A549 (cell line): ENCODE measurements at regions not wholly inside any gene's neighbourhood (a gene's known extent, or its start where the extent isn't known, plus 50 kb on each side); places are given as distances from the start of the nearest gene placed in this dataset.
A peak's percentile ranks its signal among the peaks of the same experiment; 100 is the strongest.

Experiments used
- ATAC-seq, 2 experiments: fragments of 200-7000 bp in 1 of 2; fragments of >200 bp in 1 of 2; cut with Nextera tagmentation in 1 of 2; cut with Tn5 transposase in 1 of 2; 3 replicates each; pipeline versions ENCODE4 v1.8.0 to v1.9.1; 2018 to 2020; ENCODE audit warnings: mild to moderate bottlenecking in 1 of 2, moderate library complexity in 1 of 2
- CTCF ChIA-PET: fragments of 300-600 bp; sonication (Branson Sonifier 250); formaldehyde crosslinking; extraction: SDS; loops from one replicate; lab custom pipeline; 2021; ENCODE audit warnings: antibody characterized with exemption, inconsistent platforms; lab: Yijun Ruan, JAX
- POLR2A ChIA-PET: fragments of 350-600 bp; formaldehyde crosslinking; extraction: SDS; loops from one replicate; lab custom pipeline; 2021; ENCODE audit warnings: antibody characterized with exemption, inconsistent platforms; lab: Yijun Ruan, JAX
- DNase-seq, 2 experiments: peaks; one replicate each; pipeline versions ENCODE4 v3.0.0 to v3.0.0-alpha.2; 2011 to 2016; ENCODE audit warnings: low read depth in 1 of 2, low spot score in 1 of 2
- FAIRE-seq: peaks from 2 replicates; lab custom pipeline; 2011; peaks lifted over from hg19 to GRCh38; lab: Jason Lieb, UNC
- H3K27ac ChIP-seq, 2 experiments: fragments of >200 bp; sonication (Bioruptor Twin); formaldehyde crosslinking; 3 replicates each; pipeline ENCODE4 v1.5.1; 2016 to 2017
- H3K4me1 ChIP-seq: fragments of >200 bp; sonication (Bioruptor Twin); formaldehyde crosslinking; 3 replicates; pipeline ENCODE4 v1.6.1; 2016
- H3K4me2 ChIP-seq: fragments of >200 bp; sonication (Bioruptor Twin); formaldehyde crosslinking; 3 replicates; pipeline ENCODE4 v1.6.1; 2016
- H3K4me3 ChIP-seq: fragments of >200 bp; sonication (Bioruptor Twin); formaldehyde crosslinking; 3 replicates; pipeline ENCODE4 v1.5.1; 2016
- H3K9me3 ChIP-seq: fragments of >200 bp; sonication (Bioruptor Twin); formaldehyde crosslinking; 3 replicates; pipeline ENCODE4 v1.6.1; 2016
- BHLHE40 ChIP-seq: IDR thresholded peaks from 2 replicates; pipeline ENCODE4 v1.6.1; 2012; ENCODE audit warnings: low read depth, low read length, inconsistent platforms
- CBX8 ChIP-seq: fragments of 200-600 bp; sonication (generic); IDR thresholded peaks from 2 replicates; pipeline ENCODE4 v1.6.1; 2016
- CHD2 ChIP-seq: fragments of 150-350 bp; IDR thresholded peaks from 2 replicates; pipeline ENCODE4 v1.6.1; 2014; ENCODE audit warnings: low read length; ENCODE audit not compliant: partially characterized antibody
- EP300 ChIP-seq, 2 experiments: fragments of >200 bp; sonication (Bioruptor Twin); formaldehyde crosslinking; IDR thresholded peaks; 2 replicates in 1 of 2; 3 replicates in 1 of 2; pipeline ENCODE4 v1.6.1; 2016 to 2017
- FOSB ChIP-seq: fragments of 250-450 bp; sonication (Bioruptor Pico); IDR thresholded peaks from 2 replicates; pipeline ENCODE4 v1.5.0; 2020; ENCODE audit warnings: mild to moderate bottlenecking, moderate library complexity
- HDAC2 ChIP-seq: fragments of 200-600 bp; sonication (generic); IDR thresholded peaks from 2 replicates; pipeline ENCODE4 v1.6.1; 2016
- HOXB5 ChIP-seq: fragments of 250-450 bp; sonication (Bioruptor Pico); IDR thresholded peaks from 2 replicates; pipeline ENCODE4 v1.5.0; 2020; ENCODE audit warnings: mild to moderate bottlenecking, moderate library complexity
- MAFK ChIP-seq: fragments of 450-650 bp; IDR thresholded peaks from 2 replicates; pipeline ENCODE4 v1.6.1; 2014; ENCODE audit not compliant: partially characterized antibody
- MAZ ChIP-seq: fragments of 150-350 bp; IDR thresholded peaks from 2 replicates; pipeline ENCODE4 v1.6.1; 2014; ENCODE audit warnings: antibody characterized with exemption, low read depth, low read length, borderline replicate concordance
- MYC ChIP-seq: IDR thresholded peaks from 2 replicates; pipeline ENCODE4 v1.6.1; 2012; ENCODE audit warnings: mild to moderate bottlenecking, inconsistent platforms, low read length, improper control_type of control experiment, borderline replicate concordance
- NR3C1 ChIP-seq: fragments of >200 bp; sonication (Bioruptor Twin); formaldehyde crosslinking; IDR thresholded peaks from 3 replicates; pipeline ENCODE4 v1.6.1; 2017
- PHF8 ChIP-seq: fragments of 200-600 bp; sonication (generic); IDR thresholded peaks from 2 replicates; pipeline ENCODE4 v1.6.1; 2016; ENCODE audit warnings: low read depth, mild to moderate bottlenecking, antibody characterized with exemption, moderate library complexity, borderline replicate concordance
- RFX5 ChIP-seq: fragments of 450-650 bp; IDR thresholded peaks from 2 replicates; pipeline ENCODE4 v1.7.1; 2014; ENCODE audit warnings: antibody characterized with exemption, mild to moderate bottlenecking, moderate library complexity
- ZNF302 ChIP-seq: fragments of 250-450 bp; sonication (Bioruptor Pico); IDR thresholded peaks from 2 replicates; pipeline ENCODE4 v1.9.0; 2021; ENCODE audit warnings: inconsistent platforms, mild to moderate bottlenecking, moderate library complexity
- WGBS: methylation state at CpG from one replicate; pipeline ENCODE4 v1.1.6; 2017; ENCODE audit errors: missing lambda C conversion rate; 5-methylcytosine and 5-hydroxymethylcytosine counted together
- TF ChIP-seq, protein P1 (sequence below): fragments of 250-450 bp; sonication (Bioruptor Pico); IDR thresholded peaks from 2 replicates; pipeline ENCODE4 v1.5.0; 2021; ENCODE audit warnings: mild to moderate bottlenecking, moderate library complexity, borderline replicate concordance
- TF ChIP-seq, protein P2 (sequence below): fragments of >200 bp; sonication (Bioruptor Twin); formaldehyde crosslinking; IDR thresholded peaks from 2 replicates; pipeline ENCODE4 v1.6.1; 2016
- TF ChIP-seq, protein P3 (sequence below): fragments of 150-350 bp; IDR thresholded peaks from 2 replicates; pipeline ENCODE4 v1.6.1; 2014; ENCODE audit warnings: low read depth, mild to moderate bottlenecking, low read length
- TF ChIP-seq, protein P4 (sequence below): IDR thresholded peaks from 2 replicates; pipeline ENCODE4 v1.6.1; 2012
- TF ChIP-seq, protein P5 (sequence below): fragments of >200 bp; sonication (Bioruptor Twin); formaldehyde crosslinking; IDR thresholded peaks from 3 replicates; pipeline ENCODE4 v1.6.1; 2016
- TF ChIP-seq, protein P6 (sequence below): fragments of 450-650 bp; IDR thresholded peaks from 2 replicates; pipeline ENCODE4 v1.6.1; 2014; ENCODE audit warnings: antibody characterized with exemption
- TF ChIP-seq, protein P7 (sequence below): IDR thresholded peaks from 2 replicates; pipeline ENCODE4 v1.6.1; 2012; ENCODE audit warnings: low read depth, borderline replicate concordance

DNA sequence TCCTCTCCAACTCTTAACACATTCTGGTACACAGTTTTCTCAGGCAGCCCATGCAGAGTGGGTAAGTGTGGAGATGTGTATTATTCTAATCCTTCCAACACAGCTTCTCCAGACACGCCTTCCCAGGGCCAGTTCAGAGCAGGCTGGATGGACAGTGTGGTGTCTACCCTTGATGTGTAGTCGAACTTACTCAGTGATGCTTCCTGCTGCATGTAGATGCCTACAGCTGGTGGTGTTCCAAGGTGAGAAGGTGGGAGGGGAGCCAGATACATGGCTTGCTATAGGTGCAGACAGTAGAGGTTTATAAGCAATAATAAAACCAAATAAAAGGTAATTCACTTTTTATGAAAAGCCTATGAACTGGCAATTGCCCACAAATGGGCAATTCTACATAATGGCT lies 104.0 kb downstream of the QRSL1 start:
- H3K4me3 ChIP-seq: no peak overlapping the region
- TF ChIP-seq CHD2: no peak
- TF ChIP-seq, protein P1, sequence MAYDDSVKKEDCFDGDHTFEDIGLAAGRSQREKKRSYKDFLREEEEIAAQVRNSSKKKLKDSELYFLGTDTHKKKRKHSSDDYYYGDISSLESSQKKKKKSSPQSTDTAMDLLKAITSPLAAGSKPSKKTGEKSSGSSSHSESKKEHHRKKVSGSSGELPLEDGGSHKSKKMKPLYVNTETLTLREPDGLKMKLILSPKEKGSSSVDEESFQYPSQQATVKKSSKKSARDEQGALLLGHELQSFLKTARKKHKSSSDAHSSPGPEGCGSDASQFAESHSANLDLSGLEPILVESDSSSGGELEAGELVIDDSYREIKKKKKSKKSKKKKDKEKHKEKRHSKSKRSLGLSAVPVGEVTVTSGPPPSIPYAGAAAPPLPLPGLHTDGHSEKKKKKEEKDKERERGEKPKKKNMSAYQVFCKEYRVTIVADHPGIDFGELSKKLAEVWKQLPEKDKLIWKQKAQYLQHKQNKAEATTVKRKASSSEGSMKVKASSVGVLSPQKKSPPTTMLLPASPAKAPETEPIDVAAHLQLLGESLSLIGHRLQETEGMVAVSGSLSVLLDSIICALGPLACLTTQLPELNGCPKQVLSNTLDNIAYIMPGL (CRISPR knock-in tag): no peak
- TF ChIP-seq, protein P2, sequence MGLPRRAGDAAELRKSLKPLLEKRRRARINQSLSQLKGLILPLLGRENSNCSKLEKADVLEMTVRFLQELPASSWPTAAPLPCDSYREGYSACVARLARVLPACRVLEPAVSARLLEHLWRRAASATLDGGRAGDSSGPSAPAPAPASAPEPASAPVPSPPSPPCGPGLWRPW: no peak
- TF ChIP-seq FOSB (CRISPR knock-in tag): no peak
- TF ChIP-seq NR3C1: no peak
- TF ChIP-seq, protein P3, sequence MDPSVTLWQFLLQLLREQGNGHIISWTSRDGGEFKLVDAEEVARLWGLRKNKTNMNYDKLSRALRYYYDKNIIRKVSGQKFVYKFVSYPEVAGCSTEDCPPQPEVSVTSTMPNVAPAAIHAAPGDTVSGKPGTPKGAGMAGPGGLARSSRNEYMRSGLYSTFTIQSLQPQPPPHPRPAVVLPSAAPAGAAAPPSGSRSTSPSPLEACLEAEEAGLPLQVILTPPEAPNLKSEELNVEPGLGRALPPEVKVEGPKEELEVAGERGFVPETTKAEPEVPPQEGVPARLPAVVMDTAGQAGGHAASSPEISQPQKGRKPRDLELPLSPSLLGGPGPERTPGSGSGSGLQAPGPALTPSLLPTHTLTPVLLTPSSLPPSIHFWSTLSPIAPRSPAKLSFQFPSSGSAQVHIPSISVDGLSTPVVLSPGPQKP: no peak
- no peak for TF ChIP-seq MYC
- ATAC-seq (no peak), DNase-seq (no peak), FAIRE-seq (no peak)
- H3K4me1 ChIP-seq: peaks cover 33% of the 10 kb centered on the region
- H3K4me2 ChIP-seq: no peak overlapping the region
- H3K9me3 ChIP-seq: peaks cover 3% of the 10 kb centered on the region; the same call in 1 of the 3 replicates
- 69% methylated on average over 2 of the region's 2 CpGs for WGBS
- H3K27ac ChIP-seq: peak overlapping the region; percentile 31 to 88; a peak in 2 of 6 replicates
- POLR2A ChIA-PET: no interaction called here
- CTCF ChIA-PET: no interaction called here

DNA sequence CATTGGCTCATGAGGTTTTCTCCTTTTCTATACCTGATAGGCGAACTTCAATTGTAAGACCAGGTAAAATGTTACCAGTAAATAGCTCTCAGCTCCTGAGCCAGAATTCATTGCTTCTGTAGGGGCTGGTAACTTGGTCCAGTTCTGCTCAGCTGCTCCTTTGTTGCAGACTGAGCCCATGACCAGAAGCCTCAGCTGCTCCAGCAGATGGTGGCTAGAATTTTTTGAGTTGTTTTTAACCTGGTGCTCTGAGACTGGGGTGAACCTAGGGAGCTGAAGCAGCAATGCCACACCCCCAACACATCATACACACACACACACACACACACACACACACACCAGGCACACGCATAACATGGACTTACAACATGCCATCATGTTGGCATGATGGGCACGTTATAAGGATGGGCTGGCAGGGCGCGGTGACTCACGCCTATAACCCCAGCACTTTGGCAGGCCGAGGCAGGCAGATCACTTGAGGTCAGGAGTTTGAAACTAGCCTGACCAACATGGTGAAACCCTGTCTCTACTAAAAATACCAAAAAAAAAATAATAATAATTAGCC lies 103.1 kb downstream of the QRSL1 start:
- no peak for DNase-seq
- TF ChIP-seq EP300 (IDR thresholded peaks at IDR 0.05) (no peak), MAFK (no peak), RFX5 (no peak), BHLHE40 (no peak)
- TF ChIP-seq, protein P4, sequence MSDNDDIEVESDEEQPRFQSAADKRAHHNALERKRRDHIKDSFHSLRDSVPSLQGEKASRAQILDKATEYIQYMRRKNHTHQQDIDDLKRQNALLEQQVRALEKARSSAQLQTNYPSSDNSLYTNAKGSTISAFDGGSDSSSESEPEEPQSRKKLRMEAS: no peak
- TF ChIP-seq, protein P5, sequence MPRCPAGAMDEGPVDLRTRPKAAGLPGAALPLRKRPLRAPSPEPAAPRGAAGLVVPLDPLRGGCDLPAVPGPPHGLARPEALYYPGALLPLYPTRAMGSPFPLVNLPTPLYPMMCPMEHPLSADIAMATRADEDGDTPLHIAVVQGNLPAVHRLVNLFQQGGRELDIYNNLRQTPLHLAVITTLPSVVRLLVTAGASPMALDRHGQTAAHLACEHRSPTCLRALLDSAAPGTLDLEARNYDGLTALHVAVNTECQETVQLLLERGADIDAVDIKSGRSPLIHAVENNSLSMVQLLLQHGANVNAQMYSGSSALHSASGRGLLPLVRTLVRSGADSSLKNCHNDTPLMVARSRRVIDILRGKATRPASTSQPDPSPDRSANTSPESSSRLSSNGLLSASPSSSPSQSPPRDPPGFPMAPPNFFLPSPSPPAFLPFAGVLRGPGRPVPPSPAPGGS: no peak
- Histone ChIP-seq H3K4me1 (peaks cover 43% of the 10 kb centered on the region), H3K9me3 (peaks cover 3% of the 10 kb centered on the region; the same call in 1 of the 3 replicates), H3K4me2 (peak overlapping the region; percentile 54; the same call in 1 of the 3 replicates), H3K27ac (peak overlapping the region; percentile 86 to 88), H3K4me3 (no peak overlapping the region)
- 84% methylated on average over 4 of the region's 7 CpGs for WGBS
- FAIRE-seq: no peak
- CTCF ChIA-PET: no interaction called here
- ATAC-seq: no peak
- POLR2A ChIA-PET: no interaction called here

DNA sequence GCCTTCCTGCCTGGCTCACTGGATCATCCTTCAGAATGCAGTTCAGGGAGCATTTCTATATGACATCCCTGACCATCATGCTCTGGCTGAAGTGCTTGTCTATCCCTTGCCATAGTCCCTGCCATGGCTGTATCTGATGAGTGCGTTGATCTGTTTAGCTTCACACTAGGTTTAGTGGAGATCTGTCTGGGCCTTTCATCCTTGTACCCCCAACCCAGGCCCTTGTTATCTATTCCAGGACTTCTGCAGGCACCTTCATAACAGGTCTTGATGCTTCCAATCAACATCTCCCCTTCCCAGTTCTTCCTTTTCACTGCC lies 102.4 kb downstream of the QRSL1 start:
- FAIRE-seq: no peak
- TF ChIP-seq CHD2 (no peak), ZNF302 (CRISPR knock-in tag) (no peak), HDAC2 (no peak), NR3C1 (no peak), CBX8 (no peak), HOXB5 (CRISPR knock-in tag) (no peak), MYC (no peak), MAFK (no peak), PHF8 (no peak), MAZ (no peak)
- TF ChIP-seq, protein P6, sequence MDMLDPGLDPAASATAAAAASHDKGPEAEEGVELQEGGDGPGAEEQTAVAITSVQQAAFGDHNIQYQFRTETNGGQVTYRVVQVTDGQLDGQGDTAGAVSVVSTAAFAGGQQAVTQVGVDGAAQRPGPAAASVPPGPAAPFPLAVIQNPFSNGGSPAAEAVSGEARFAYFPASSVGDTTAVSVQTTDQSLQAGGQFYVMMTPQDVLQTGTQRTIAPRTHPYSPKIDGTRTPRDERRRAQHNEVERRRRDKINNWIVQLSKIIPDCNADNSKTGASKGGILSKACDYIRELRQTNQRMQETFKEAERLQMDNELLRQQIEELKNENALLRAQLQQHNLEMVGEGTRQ: no peak
- TF ChIP-seq, protein P7, sequence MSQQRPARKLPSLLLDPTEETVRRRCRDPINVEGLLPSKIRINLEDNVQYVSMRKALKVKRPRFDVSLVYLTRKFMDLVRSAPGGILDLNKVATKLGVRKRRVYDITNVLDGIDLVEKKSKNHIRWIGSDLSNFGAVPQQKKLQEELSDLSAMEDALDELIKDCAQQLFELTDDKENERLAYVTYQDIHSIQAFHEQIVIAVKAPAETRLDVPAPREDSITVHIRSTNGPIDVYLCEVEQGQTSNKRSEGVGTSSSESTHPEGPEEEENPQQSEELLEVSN: no peak
- ChIA-PET POLR2A (no interaction called here), CTCF (no interaction called here)
- ATAC-seq: peak in 1 of 2 experiments; percentile 43; a peak in 4 of 6 replicates
- H3K4me1 ChIP-seq: peaks cover 44% of the 10 kb centered on the region
- H3K4me3 ChIP-seq: no peak overlapping the region
- DNase-seq: no peak
- WGBS: 94% methylated on average over 1 of the region's 1 CpG
- H3K9me3 ChIP-seq: peaks cover 3% of the 10 kb centered on the region; the same call in 1 of the 3 replicates
- H3K4me2 ChIP-seq: peak overlapping the region; percentile 54
- peak overlapping the region; percentile 86 to 88 for H3K27ac ChIP-seq
